ENCODE measurements at regions not wholly inside any gene's neighbourhood (a gene's known extent, or its start where the extent isn't known, plus 50 kb on each side); places are given as distances from the start of the nearest gene placed in this dataset.

- no peak for DNase-seq (ENCODE audit: low spot score)
Observed at GRCh38 chr2:147711031-147711430, 133.8 kb upstream of the ACVR2A start.

- DNase-seq (ENCODE audit: low spot score) = no peak
Observed at GRCh38 chr2:147709655-147710054, 135.2 kb upstream of the ACVR2A start.

GRCh38 chr2:147703171-147703570 is 141.7 kb upstream of the ACVR2A start:
- DNase-seq (ENCODE audit: low spot score) = no peak

- no peak for DNase-seq (ENCODE audit: low spot score)
Observed at GRCh38 chr2:147698166-147698565, 146.7 kb upstream of the ACVR2A start.

GRCh38 chr2:147696426-147696825 is 148.4 kb upstream of the ACVR2A start:
- DNase-seq (ENCODE audit: low spot score) = no peak

- DNase-seq (ENCODE audit: low spot score) = no peak
Observed at GRCh38 chr2:147689220-147689909, 155.5 kb upstream of the ACVR2A start.

GRCh38 chr2:147688242-147688641 is 156.6 kb upstream of the ACVR2A start:
- DNase-seq (ENCODE audit: low spot score) = no peak

GRCh38 chr2:147686365-147686764 is 158.5 kb upstream of the ACVR2A start:
- no peak for DNase-seq (ENCODE audit: low spot score)

- DNase-seq (ENCODE audit: low spot score) = no peak
Observed at GRCh38 chr2:147684903-147685302, 159.9 kb upstream of the ACVR2A start.

GRCh38 chr2:147683380-147683779 is 161.4 kb upstream of the ACVR2A start:
- no peak for DNase-seq (ENCODE audit: low spot score)

- no peak for DNase-seq (ENCODE audit: low spot score)
Observed at GRCh38 chr2:147681093-147681492, 163.7 kb upstream of the ACVR2A start.

GRCh38 chr2:147679955-147680531 is 164.8 kb upstream of the ACVR2A start:
- no peak for DNase-seq (ENCODE audit: low spot score)

- no peak for DNase-seq (ENCODE audit: low spot score)
Observed at GRCh38 chr2:147679191-147679954, 165.5 kb upstream of the ACVR2A start.

GRCh38 chr2:147665105-147665504 is 179.7 kb upstream of the ACVR2A start:
- DNase-seq (ENCODE audit: low spot score) = no peak

GRCh38 chr2:147663962-147664361 is 180.9 kb upstream of the ACVR2A start:
- DNase-seq (ENCODE audit: low spot score) = no peak

GRCh38 chr2:147663153-147663961 is 181.5 kb upstream of the ACVR2A start:
- DNase-seq (ENCODE audit: low spot score) = no peak

GRCh38 chr2:147662221-147662620 is 182.6 kb upstream of the ACVR2A start:
- no peak for DNase-seq (ENCODE audit: low spot score)

GRCh38 chr2:147660680-147661079 is 184.1 kb upstream of the ACVR2A start:
- DNase-seq (ENCODE audit: low spot score) = no peak

GRCh38 chr2:147659051-147659450 is 185.8 kb upstream of the ACVR2A start:
- DNase-seq (ENCODE audit: low spot score) = no peak

GRCh38 chr2:147657086-147658000 is 187.5 kb upstream of the ACVR2A start:
- DNase-seq (ENCODE audit: low spot score) = no peak

GRCh38 chr2:147649998-147650397 is 194.8 kb upstream of the ACVR2A start:
- DNase-seq (ENCODE audit: low spot score) = no peak
